ENCODE measurements at regions not wholly inside any gene's neighbourhood (a gene's known extent, or its start where the extent isn't known, plus 50 kb on each side); places are given as distances from the start of the nearest gene placed in this dataset.

DNA sequence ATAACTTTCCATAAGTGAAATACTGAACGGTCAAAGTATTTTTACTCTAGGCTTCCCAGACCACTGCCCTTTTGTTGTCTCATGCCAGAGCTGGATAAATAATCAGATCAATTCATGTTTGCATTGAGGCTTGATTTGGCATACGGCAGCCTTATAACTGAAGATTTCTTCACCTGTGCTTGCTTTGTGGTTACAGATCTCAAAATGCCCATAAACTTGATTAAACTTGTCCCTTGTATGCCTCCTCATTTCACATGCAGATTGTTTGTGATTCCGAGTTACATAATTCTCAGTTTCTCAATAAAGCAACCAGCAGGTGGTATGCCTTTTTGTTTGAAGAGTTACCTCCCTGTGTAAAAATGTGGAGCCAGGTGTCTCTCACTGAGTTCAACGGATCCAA, 211.4 kb upstream of the LRIG1 start:
- no peak overlapping the region for H3K27ac ChIP-seq
- TF ChIP-seq, protein P1, sequence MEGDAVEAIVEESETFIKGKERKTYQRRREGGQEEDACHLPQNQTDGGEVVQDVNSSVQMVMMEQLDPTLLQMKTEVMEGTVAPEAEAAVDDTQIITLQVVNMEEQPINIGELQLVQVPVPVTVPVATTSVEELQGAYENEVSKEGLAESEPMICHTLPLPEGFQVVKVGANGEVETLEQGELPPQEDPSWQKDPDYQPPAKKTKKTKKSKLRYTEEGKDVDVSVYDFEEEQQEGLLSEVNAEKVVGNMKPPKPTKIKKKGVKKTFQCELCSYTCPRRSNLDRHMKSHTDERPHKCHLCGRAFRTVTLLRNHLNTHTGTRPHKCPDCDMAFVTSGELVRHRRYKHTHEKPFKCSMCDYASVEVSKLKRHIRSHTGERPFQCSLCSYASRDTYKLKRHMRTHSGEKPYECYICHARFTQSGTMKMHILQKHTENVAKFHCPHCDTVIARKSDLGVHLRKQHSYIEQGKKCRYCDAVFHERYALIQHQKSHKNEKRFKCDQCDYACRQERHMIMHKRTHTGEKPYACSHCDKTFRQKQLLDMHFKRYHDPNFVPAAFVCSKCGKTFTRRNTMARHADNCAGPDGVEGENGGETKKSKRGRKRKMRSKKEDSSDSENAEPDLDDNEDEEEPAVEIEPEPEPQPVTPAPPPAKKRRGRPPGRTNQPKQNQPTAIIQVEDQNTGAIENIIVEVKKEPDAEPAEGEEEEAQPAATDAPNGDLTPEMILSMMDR (IDR thresholded peaks at IDR 0.05) = no peak
- no peak for TF ChIP-seq ZFX (IDR thresholded peaks at IDR 0.05; ENCODE audit: borderline replicate concordance)

DNA sequence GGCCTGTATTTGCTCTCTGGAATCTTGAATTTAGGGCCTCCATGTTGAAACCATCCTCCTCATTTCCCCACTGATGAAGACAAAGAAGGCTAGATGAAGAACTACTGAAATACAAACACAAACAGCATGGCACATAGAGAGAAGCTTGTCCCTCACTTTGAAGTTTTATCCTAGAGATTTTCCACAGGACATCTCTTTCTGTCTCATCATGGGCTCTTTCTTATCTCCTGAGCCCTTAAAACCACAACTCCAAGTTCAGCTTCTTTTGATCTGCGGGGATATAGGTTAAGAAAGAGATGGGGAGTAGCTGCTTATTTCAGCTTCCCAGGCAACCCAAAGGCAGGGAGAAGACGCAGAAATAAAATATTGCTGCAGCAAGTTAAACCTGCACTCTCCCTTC, 213.1 kb upstream of the LRIG1 start:
- TF ChIP-seq, protein P1 (IDR thresholded peaks at IDR 0.05) = no peak
- no peak for TF ChIP-seq ZFX (IDR thresholded peaks at IDR 0.05; ENCODE audit: borderline replicate concordance)
- H3K27ac ChIP-seq = no peak overlapping the region

DNA sequence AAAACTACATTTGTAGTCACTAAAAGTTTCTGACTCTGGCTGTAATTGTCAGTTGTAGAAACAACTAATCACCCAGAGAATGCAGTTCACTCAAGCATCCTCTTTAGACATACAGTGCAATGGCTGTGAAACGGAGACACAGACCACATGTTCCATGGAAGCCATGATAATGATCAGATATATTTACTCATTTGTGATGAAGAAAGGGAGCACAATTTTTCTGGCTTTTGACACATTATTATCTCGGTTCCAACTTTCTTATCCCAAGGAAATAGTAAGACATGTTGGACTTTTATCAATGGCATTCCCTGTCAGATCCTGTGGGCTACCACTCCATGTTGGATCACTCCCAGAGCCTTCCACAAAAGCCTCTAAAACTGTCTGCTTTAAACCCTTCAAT, 215.0 kb upstream of the LRIG1 start:
- H3K27ac ChIP-seq = no peak overlapping the region
- TF ChIP-seq, protein P1 (IDR thresholded peaks at IDR 0.05) = no peak
- TF ChIP-seq ZFX (IDR thresholded peaks at IDR 0.05; ENCODE audit: borderline replicate concordance) = no peak

DNA sequence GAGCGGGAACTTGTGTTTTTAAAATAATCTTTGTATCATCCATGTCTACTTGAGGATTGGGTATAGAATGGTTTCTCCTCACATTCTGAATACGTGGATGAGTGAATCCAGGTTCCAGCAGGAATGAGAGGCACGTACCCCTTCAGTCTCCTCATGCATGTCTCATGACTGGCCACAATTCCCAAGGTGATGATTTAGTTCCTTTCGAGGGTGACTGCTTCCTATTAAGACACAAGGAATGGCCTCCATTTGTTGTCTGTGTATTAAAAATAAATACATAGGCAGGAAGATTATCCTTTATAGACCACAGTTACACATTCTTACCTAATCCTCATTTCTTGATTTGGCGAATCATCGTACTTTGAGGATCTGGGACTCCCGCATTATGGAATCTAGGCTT, 217.0 kb upstream of the LRIG1 start:
- no peak overlapping the region for H3K27ac ChIP-seq
- TF ChIP-seq ZFX (IDR thresholded peaks at IDR 0.05; ENCODE audit: borderline replicate concordance) = no peak

DNA sequence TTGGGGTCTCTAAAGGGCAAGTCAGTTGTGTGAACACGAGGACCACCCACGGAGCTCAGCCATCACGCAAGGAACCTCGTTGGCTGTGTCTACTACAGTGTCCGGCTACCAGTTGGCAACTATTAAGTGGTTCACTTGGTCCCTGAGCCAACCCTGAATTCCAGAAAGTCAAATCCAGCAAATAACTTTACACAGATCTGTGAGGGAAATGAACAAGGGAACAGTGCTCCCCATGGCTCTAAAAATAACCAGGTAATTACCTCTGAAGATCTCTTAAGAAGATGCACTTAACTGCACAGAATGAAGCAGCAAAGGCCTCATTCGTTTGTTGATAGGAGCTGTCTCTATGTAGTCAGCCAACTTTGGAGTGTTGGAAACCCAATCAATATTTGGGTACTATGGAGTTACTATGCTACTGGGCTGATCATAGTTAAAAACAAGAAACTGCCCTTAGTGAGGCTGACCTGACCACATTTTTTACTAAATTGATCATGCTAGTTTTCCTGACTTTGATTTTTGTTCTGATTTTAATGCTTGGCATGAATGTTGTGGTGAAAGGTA, 219.1 kb upstream of the LRIG1 start:
- TF ChIP-seq, protein P1 (IDR thresholded peaks at IDR 0.05) = no peak
- no peak for TF ChIP-seq ZFX (IDR thresholded peaks at IDR 0.05; ENCODE audit: borderline replicate concordance)
- no peak overlapping the region for H3K27ac ChIP-seq

DNA sequence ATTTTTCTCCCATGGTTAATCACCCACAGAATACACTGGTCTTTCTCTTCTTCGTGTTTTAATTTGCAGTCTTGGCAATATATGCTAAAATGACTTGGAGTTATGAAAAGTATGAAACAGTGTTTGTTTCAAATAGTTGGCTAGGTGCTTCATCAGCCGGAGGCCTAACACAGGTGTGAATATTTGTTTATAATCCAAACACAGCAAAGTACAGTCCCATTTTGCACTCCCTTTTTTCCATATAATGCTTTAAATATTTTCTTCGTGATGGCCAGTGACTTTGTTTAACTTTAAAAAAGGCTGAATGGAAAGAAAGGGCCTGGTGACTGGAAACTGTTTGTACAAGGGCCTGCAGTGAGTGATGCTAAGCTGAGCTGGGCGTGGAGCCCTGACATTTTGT, 219.7 kb upstream of the LRIG1 start:
- no peak overlapping the region for H3K27ac ChIP-seq
- TF ChIP-seq, protein P1 (IDR thresholded peaks at IDR 0.05) = no peak
- no peak for TF ChIP-seq ZFX (IDR thresholded peaks at IDR 0.05; ENCODE audit: borderline replicate concordance)

DNA sequence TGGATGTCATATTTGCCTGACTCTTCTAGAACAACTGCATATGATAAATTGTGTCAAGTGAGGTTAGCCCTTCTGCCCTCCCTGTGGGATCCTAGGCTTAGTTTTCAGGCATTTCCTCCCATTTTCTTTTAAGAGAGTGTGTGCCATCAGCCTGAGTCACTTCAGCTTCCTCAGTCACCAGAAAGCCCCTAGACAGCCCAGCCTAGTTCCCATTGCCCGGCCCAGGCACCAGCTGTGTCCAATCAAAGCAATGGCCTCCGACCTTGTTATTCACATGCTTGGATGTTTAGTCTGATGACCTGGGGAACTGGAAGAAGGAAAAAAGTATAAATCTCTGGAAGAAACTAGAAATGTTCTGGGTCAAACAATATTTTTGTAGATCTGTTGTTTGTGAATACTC, 221.9 kb upstream of the LRIG1 start:
- TF ChIP-seq, protein P1 (IDR thresholded peaks at IDR 0.05) = no peak
- no peak for TF ChIP-seq ZFX (IDR thresholded peaks at IDR 0.05; ENCODE audit: borderline replicate concordance)
- H3K27ac ChIP-seq = no peak overlapping the region

DNA sequence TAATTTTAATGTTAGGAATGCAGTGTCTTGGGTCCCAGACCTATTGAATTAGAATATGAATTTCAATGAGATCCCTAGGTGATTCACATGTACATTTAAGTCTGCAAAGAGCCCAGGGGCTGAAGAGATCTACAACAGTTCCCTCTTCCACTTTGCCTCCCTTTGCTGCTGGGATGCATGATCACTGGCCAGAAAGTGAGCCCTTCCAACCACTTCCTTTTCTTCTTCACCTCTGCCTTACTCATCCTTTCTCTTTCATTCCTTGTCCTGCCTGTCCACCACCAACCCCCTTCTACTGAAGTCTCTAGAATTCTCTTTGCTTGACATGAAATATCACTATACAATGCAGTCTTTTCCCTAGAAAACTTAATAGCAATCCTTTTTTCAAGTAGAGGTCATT, 222.4 kb upstream of the LRIG1 start:
- H3K27ac ChIP-seq = no peak overlapping the region
- TF ChIP-seq ZFX (IDR thresholded peaks at IDR 0.05; ENCODE audit: borderline replicate concordance) = no peak
- TF ChIP-seq, protein P1 (IDR thresholded peaks at IDR 0.05) = no peak
